ENCODE measurements at regions not wholly inside any gene's neighbourhood (a gene's known extent, or its start where the extent isn't known, plus 50 kb on each side); places are given as distances from the start of the nearest gene placed in this dataset.
"Not testable (repeated sequence)": the region's sequence is repeated elsewhere in the genome, so short reads cannot be mapped to it uniquely, and the experiment has no call there.

GRCh38 chr12:107855471-107855870 lies 81.0 kb downstream of the ASCL4 start:
- Histone ChIP-seq H3K9me3 (ENCODE audit: insufficient read depth, low read depth, low read length) (no peaks in the 10 kb centered on the region), H3K4me3 (ENCODE audit: low read length) (no peak overlapping the region), H3K36me3 (ENCODE audit: insufficient read depth, low read depth, low read length) (no peaks in the 10 kb centered on the region), H3K27ac (ENCODE audit: low read length) (no peak overlapping the region), H3K9ac (ENCODE audit: low read depth, low read length) (no peak overlapping the region), H3K27me3 (ENCODE audit: insufficient read depth, low read length) (peaks cover 4% of the 10 kb centered on the region; the same call in 1 of the 2 replicates), H3K4me1 (ENCODE audit: insufficient read depth, low read length) (no peaks in the 10 kb centered on the region)

- Histone ChIP-seq H3K36me3 (ENCODE audit: insufficient read depth, low read depth, low read length) (no peaks in the 10 kb centered on the region), H3K27me3 (ENCODE audit: insufficient read depth, low read length) (peaks cover 6% of the 10 kb centered on the region), H3K9ac (ENCODE audit: low read depth, low read length) (no peak overlapping the region), H3K4me3 (ENCODE audit: low read length) (no peak overlapping the region), H3K9me3 (ENCODE audit: insufficient read depth, low read depth, low read length) (no peaks in the 10 kb centered on the region), H3K27ac (ENCODE audit: low read length) (no peak overlapping the region), H3K4me1 (ENCODE audit: insufficient read depth, low read length) (no peaks in the 10 kb centered on the region)
These were observed 81.6 kb downstream of the ASCL4 start for GRCh38 chr12:107856096-107856495.

GRCh38 chr12:107857191-107857590 lies 82.7 kb downstream of the ASCL4 start:
- peaks cover 16% of the 10 kb centered on the region for H3K27me3 ChIP-seq (ENCODE audit: insufficient read depth, low read length)
- no peak overlapping the region for H3K27ac ChIP-seq (ENCODE audit: low read length)
- H3K36me3 ChIP-seq (ENCODE audit: insufficient read depth, low read depth, low read length), result no peaks in the 10 kb centered on the region
- H3K4me3 ChIP-seq (ENCODE audit: low read length), result no peak overlapping the region
- H3K4me1 ChIP-seq (ENCODE audit: insufficient read depth, low read length), result no peaks in the 10 kb centered on the region
- no peak overlapping the region for H3K9ac ChIP-seq (ENCODE audit: low read depth, low read length)
- H3K9me3 ChIP-seq (ENCODE audit: insufficient read depth, low read depth, low read length), result no peaks in the 10 kb centered on the region

- no peaks in the 10 kb centered on the region for H3K4me1 ChIP-seq (ENCODE audit: insufficient read depth, low read length)
- H3K36me3 ChIP-seq (ENCODE audit: insufficient read depth, low read depth, low read length), result no peaks in the 10 kb centered on the region
- H3K9me3 ChIP-seq (ENCODE audit: insufficient read depth, low read depth, low read length), result no peaks in the 10 kb centered on the region
- H3K27ac ChIP-seq (ENCODE audit: low read length), result no peak overlapping the region
- H3K4me3 ChIP-seq (ENCODE audit: low read length), result no peak overlapping the region
- peaks cover 38% of the 10 kb centered on the region for H3K27me3 ChIP-seq (ENCODE audit: insufficient read depth, low read length)
- H3K9ac ChIP-seq (ENCODE audit: low read depth, low read length), result no peak overlapping the region
These were observed 84.9 kb downstream of the ASCL4 start for GRCh38 chr12:107859367-107859766.

- Histone ChIP-seq H3K27me3 (ENCODE audit: insufficient read depth, low read length) (peaks cover 63% of the 10 kb centered on the region), H3K9ac (ENCODE audit: low read depth, low read length) (peak overlapping the region; percentile 3; the same call in 1 of the 2 replicates), H3K4me3 (ENCODE audit: low read length) (peak overlapping the region; percentile 69)
These were observed 89.7 kb downstream of the ASCL4 start for GRCh38 chr12:107864235-107864634.

GRCh38 chr12:107864727-107865126 lies 90.2 kb downstream of the ASCL4 start:
- H3K27me3 ChIP-seq (ENCODE audit: insufficient read depth, low read length), result peaks cover 63% of the 10 kb centered on the region
- H3K4me1 ChIP-seq (ENCODE audit: insufficient read depth, low read length); H3K36me3 ChIP-seq (ENCODE audit: insufficient read depth, low read depth, low read length); H3K9ac ChIP-seq (ENCODE audit: low read depth, low read length); H3K27ac ChIP-seq (ENCODE audit: low read length); H3K9me3 ChIP-seq (ENCODE audit: insufficient read depth, low read depth, low read length): not testable (repeated sequence)
- peak overlapping the region; percentile 69 for H3K4me3 ChIP-seq (ENCODE audit: low read length)

More at GRCh38 chr12:107864235-107864634, 89.7 kb downstream of the ASCL4 start:
- H3K4me1 ChIP-seq (ENCODE audit: insufficient read depth, low read length), result no peaks in the 10 kb centered on the region
- H3K27ac ChIP-seq (ENCODE audit: low read length), result no peak overlapping the region
- H3K9me3 ChIP-seq (ENCODE audit: insufficient read depth, low read depth, low read length), result no peaks in the 10 kb centered on the region
- H3K36me3 ChIP-seq (ENCODE audit: insufficient read depth, low read depth, low read length), result no peaks in the 10 kb centered on the region

- no peaks in the 10 kb centered on the region for H3K9me3 ChIP-seq (ENCODE audit: insufficient read depth, low read depth, low read length)
- peaks cover 17% of the 10 kb centered on the region for H3K27me3 ChIP-seq (ENCODE audit: insufficient read depth, low read length)
- no peaks in the 10 kb centered on the region for H3K36me3 ChIP-seq (ENCODE audit: insufficient read depth, low read depth, low read length)
- H3K27ac ChIP-seq (ENCODE audit: low read length), result no peak overlapping the region
- no peak overlapping the region for H3K9ac ChIP-seq (ENCODE audit: low read depth, low read length)
- H3K4me1 ChIP-seq (ENCODE audit: insufficient read depth, low read length), result no peaks in the 10 kb centered on the region
- no peak overlapping the region for H3K4me3 ChIP-seq (ENCODE audit: low read length)
These were observed 98.7 kb downstream of the ASCL4 start for GRCh38 chr12:107873223-107873622.

GRCh38 chr12:107875786-107876185 lies 101.3 kb downstream of the ASCL4 start:
- no peaks in the 10 kb centered on the region for H3K36me3 ChIP-seq (ENCODE audit: insufficient read depth, low read depth, low read length)
- H3K27ac ChIP-seq (ENCODE audit: low read length), result no peak overlapping the region
- H3K9me3 ChIP-seq (ENCODE audit: insufficient read depth, low read depth, low read length), result no peaks in the 10 kb centered on the region
- H3K9ac ChIP-seq (ENCODE audit: low read depth, low read length), result no peak overlapping the region
- no peaks in the 10 kb centered on the region for H3K4me1 ChIP-seq (ENCODE audit: insufficient read depth, low read length)
- H3K27me3 ChIP-seq (ENCODE audit: insufficient read depth, low read length), result peaks cover 13% of the 10 kb centered on the region
- no peak overlapping the region for H3K4me3 ChIP-seq (ENCODE audit: low read length)

GRCh38 chr12:107884769-107885694 lies 110.5 kb downstream of the ASCL4 start:
- Histone ChIP-seq H3K36me3 (ENCODE audit: insufficient read depth, low read depth, low read length) (no peaks in the 10 kb centered on the region), H3K9me3 (ENCODE audit: insufficient read depth, low read depth, low read length) (no peaks in the 10 kb centered on the region), H3K9ac (ENCODE audit: low read depth, low read length) (no peak overlapping the region), H3K4me1 (ENCODE audit: insufficient read depth, low read length) (no peaks in the 10 kb centered on the region), H3K27me3 (ENCODE audit: insufficient read depth, low read length) (peaks cover 16% of the 10 kb centered on the region; the same call in 1 of the 2 replicates), H3K27ac (ENCODE audit: low read length) (no peak overlapping the region), H3K4me3 (ENCODE audit: low read length) (no peak overlapping the region)

- Histone ChIP-seq H3K9me3 (ENCODE audit: insufficient read depth, low read depth, low read length) (no peaks in the 10 kb centered on the region), H3K27me3 (ENCODE audit: insufficient read depth, low read length) (no peaks in the 10 kb centered on the region; the same call in 1 of the 2 replicates), H3K4me1 (ENCODE audit: insufficient read depth, low read length) (no peaks in the 10 kb centered on the region), H3K27ac (ENCODE audit: low read length) (no peak overlapping the region), H3K9ac (ENCODE audit: low read depth, low read length) (no peak overlapping the region), H3K36me3 (ENCODE audit: insufficient read depth, low read depth, low read length) (no peaks in the 10 kb centered on the region), H3K4me3 (ENCODE audit: low read length) (no peak overlapping the region)
These were observed 114.3 kb downstream of the ASCL4 start for GRCh38 chr12:107888789-107889188.

GRCh38 chr12:107891967-107892366 lies 117.5 kb downstream of the ASCL4 start:
- Histone ChIP-seq H3K4me3 (ENCODE audit: low read length) (no peak overlapping the region), H3K36me3 (ENCODE audit: insufficient read depth, low read depth, low read length) (no peaks in the 10 kb centered on the region), H3K27ac (ENCODE audit: low read length) (no peak overlapping the region), H3K9ac (ENCODE audit: low read depth, low read length) (no peak overlapping the region), H3K4me1 (ENCODE audit: insufficient read depth, low read length) (no peaks in the 10 kb centered on the region), H3K9me3 (ENCODE audit: insufficient read depth, low read depth, low read length) (no peaks in the 10 kb centered on the region), H3K27me3 (ENCODE audit: insufficient read depth, low read length) (no peaks in the 10 kb centered on the region; the same call in 1 of the 2 replicates)

- Histone ChIP-seq H3K9me3 (ENCODE audit: insufficient read depth, low read depth, low read length) (no peaks in the 10 kb centered on the region), H3K36me3 (ENCODE audit: insufficient read depth, low read depth, low read length) (no peaks in the 10 kb centered on the region), H3K27ac (ENCODE audit: low read length) (no peak overlapping the region), H3K4me1 (ENCODE audit: insufficient read depth, low read length) (no peaks in the 10 kb centered on the region), H3K9ac (ENCODE audit: low read depth, low read length) (no peak overlapping the region), H3K4me3 (ENCODE audit: low read length) (no peak overlapping the region), H3K27me3 (ENCODE audit: insufficient read depth, low read length) (no peaks in the 10 kb centered on the region; the same call in 1 of the 2 replicates)
These were observed 120.1 kb downstream of the ASCL4 start for GRCh38 chr12:107894589-107894988.

All from iPS-20b (cell line).